Heart left ventricle (tissue), 13 donors: ENCODE measurements at regions not wholly inside any gene's neighbourhood (a gene's known extent, or its start where the extent isn't known, plus 50 kb on each side); places are given as distances from the start of the nearest gene placed in this dataset.

Experiments
- POLR2A ChIP-seq, 2 donors: fragments of 450-650 bp; IDR thresholded peaks; one replicate each; pipeline ENCODE4 v1.6.1; 2017; ENCODE audit warnings: antibody characterized with exemption in 2 of 2, mild to moderate bottlenecking in 2 of 2, moderate library complexity in 2 of 2
- TF ChIP-seq, protein P1 (sequence below), 12 donors: fragments of 200-600 bp; sonication (generic) in 4 of 12; IDR thresholded peaks; one replicate each; pipeline versions ENCODE4 v1.5.0 to v1.8.0; 2018 to 2022; ENCODE audit warnings: antibody characterized with exemption in 12 of 12, mild to moderate bottlenecking in 5 of 12
- donor health status: ischemic (EF 13 %, LVEDD 7.1; RV severe dilation, severe dysfunction).
- donor health status: DM: no; HTN: yes; CAD: no.
- donor health status: DM: no; HTN: no; CAD: no.
- donor health status: ischemic (EF 25% LVEDD 6.9; RV normal size, moderate dysfunction).
- donor health status: ischemic (EF 25% LVEDD 5.7; RV mildly dilated, moderate dysfunction).
- donor health status: ischemic (EF 35%, LVEDD 5.7; RV mildly dilated, moderate dysfunction).
- donor health status: nonischemic (EF 11% LVEDD 7.7; RV severe dilation, severe dysfunction).
- donor health status: DM: yes; HTN: yes; CAD: no.
- donor health status: PGD.
- donor health status: ischemic (EF 29% LVEDD 5.4; RV normal size, mild dysfunction).
- donor health status: nonischemic (EF 23%, LVEDD 6.1; RV moderate dilation, normal function).

DNA sequence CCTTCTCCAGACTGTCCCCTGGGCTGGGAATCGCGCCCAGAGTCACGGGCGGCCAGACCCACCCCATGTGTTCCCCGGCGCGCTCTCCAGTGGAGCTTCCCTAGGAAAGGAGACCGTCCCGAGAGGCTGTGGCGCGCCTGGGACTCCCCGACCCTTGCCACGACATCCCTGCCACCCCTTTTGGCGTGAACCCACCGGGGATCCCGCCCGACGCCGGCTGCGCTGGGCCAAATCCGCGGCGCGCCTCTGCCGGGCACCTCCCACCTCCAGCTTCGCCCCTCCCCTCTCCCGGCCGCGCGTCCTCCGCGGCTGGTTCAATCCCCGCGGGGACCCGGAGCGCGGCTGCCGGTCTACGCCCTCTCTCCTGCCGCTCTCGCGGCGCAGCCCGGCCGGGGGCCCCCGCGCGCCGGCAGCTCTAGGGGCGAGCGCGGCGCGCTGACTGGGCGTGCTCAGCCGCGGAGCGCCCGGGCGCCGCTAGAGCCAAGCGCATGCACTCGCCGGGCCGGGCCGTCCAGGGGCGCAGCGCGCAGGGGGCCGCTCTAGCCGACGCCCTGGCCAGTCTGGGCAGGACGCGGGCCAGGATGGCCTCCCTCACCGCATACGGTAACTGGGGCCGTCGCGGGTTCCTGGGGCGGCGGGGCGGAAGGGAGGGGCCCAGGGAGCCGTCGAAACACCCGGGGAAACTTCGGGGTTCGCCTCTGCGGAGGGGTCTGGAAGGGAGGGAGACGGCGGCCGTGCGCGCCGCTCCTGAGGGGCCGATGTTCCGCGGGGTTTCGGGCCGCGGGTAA, 77.4 kb upstream of the ANO4 start:
- TF ChIP-seq, protein P1, sequence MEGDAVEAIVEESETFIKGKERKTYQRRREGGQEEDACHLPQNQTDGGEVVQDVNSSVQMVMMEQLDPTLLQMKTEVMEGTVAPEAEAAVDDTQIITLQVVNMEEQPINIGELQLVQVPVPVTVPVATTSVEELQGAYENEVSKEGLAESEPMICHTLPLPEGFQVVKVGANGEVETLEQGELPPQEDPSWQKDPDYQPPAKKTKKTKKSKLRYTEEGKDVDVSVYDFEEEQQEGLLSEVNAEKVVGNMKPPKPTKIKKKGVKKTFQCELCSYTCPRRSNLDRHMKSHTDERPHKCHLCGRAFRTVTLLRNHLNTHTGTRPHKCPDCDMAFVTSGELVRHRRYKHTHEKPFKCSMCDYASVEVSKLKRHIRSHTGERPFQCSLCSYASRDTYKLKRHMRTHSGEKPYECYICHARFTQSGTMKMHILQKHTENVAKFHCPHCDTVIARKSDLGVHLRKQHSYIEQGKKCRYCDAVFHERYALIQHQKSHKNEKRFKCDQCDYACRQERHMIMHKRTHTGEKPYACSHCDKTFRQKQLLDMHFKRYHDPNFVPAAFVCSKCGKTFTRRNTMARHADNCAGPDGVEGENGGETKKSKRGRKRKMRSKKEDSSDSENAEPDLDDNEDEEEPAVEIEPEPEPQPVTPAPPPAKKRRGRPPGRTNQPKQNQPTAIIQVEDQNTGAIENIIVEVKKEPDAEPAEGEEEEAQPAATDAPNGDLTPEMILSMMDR (IDR thresholded peaks at IDR 0.05) = no peak
- TF ChIP-seq POLR2A (IDR thresholded peaks at IDR 0.05) = no peak
